GM21526 (cell line): ENCODE measurements at regions not wholly inside any gene's neighbourhood (a gene's known extent, or its start where the extent isn't known, plus 50 kb on each side); places are given as distances from the start of the nearest gene placed in this dataset.

ENCODE experiments used
- ATAC-seq: cut with Tn5 transposase; IDR thresholded peaks from one replicate; pipeline ENCODE4 v1.9.1; 2021; ENCODE audit warnings: moderate library complexity; ENCODE audit not compliant: unreplicated experiment, low FRiP score

GRCh38 chr9:115169003-115169402 lies 51.0 kb upstream of the TNC start:
- no peak for ATAC-seq

- no peak for ATAC-seq
These were observed 52.6 kb upstream of the TNC start for GRCh38 chr9:115170358-115171073.

GRCh38 chr9:115171921-115172388 lies 54.0 kb upstream of the TNC start:
- ATAC-seq, result no peak

- no peak for ATAC-seq
These were observed 64.3 kb upstream of the TNC start for GRCh38 chr9:115182264-115182663.

- ATAC-seq, result no peak
These were observed 65.5 kb upstream of the TNC start for GRCh38 chr9:115183436-115183835.

GRCh38 chr9:115189686-115190085 lies 71.7 kb upstream of the TNC start:
- ATAC-seq, result no peak

GRCh38 chr9:115191667-115192066 lies 73.7 kb upstream of the TNC start:
- ATAC-seq, result no peak

- ATAC-seq, result peak; percentile 43
These were observed 74.3 kb upstream of the TNC start for GRCh38 chr9:115192280-115192679.

GRCh38 chr9:115192835-115193525 lies 75.0 kb upstream of the TNC start:
- peak; percentile 70 for ATAC-seq

GRCh38 chr9:115193777-115194176 lies 75.8 kb upstream of the TNC start:
- no peak for ATAC-seq

GRCh38 chr9:115194216-115194615 lies 76.3 kb upstream of the TNC start:
- ATAC-seq, result no peak

GRCh38 chr9:115195912-115196311 lies 78.0 kb upstream of the TNC start:
- ATAC-seq, result no peak

- ATAC-seq, result no peak
These were observed 79.0 kb upstream of the TNC start for GRCh38 chr9:115196919-115197318.

- ATAC-seq, result no peak
These were observed 80.0 kb upstream of the TNC start for GRCh38 chr9:115198001-115198400.

GRCh38 chr9:115200711-115201505 lies 83.0 kb upstream of the TNC start:
- ATAC-seq, result no peak

- ATAC-seq, result no peak
These were observed 84.2 kb upstream of the TNC start for GRCh38 chr9:115202181-115202580.

- no peak for ATAC-seq
These were observed 85.2 kb upstream of the TNC start for GRCh38 chr9:115202960-115203751.

GRCh38 chr9:115204904-115205453 lies 87.0 kb upstream of the TNC start:
- ATAC-seq, result peak; percentile 35

GRCh38 chr9:115207003-115207836 lies 89.3 kb upstream of the TNC start:
- ATAC-seq, result peak; percentile 42
